OCI-LY3 (cell line): ENCODE measurements at regions not wholly inside any gene's neighbourhood (a gene's known extent, or its start where the extent isn't known, plus 50 kb on each side); places are given as distances from the start of the nearest gene placed in this dataset.

Experiments
- H2AFZ ChIP-seq: fragments of 200-600, 300-600 bp; shearing (Covaris generic); 2 replicates; pipeline ENCODE4 v1.6.0; 2014; ENCODE audit warnings: antibody characterized with exemption, low read depth, low read length
- H3K27ac ChIP-seq: fragments of 200-600, 300-600 bp; sonication (generic); 2 replicates; pipeline ENCODE4 v1.5.1; 2014; ENCODE audit warnings: mild to moderate bottlenecking, low read length, moderate library complexity, mixed read lengths
- H3K27me3 ChIP-seq: fragments of 200-600, 300-600 bp; sonication (generic); 2 replicates; pipeline ENCODE4 v1.6.1; 2014; ENCODE audit warnings: low read depth, low read length, mixed read lengths
- H3K36me3 ChIP-seq: fragments of 200-600, 300-600 bp; sonication (generic); replicated peaks from 2 replicates; pipeline ENCODE3; 2014; ENCODE audit warnings: low read depth, low read length, mixed read lengths
- H3K4me1 ChIP-seq: fragments of 300-600, 200-600 bp; sonication (generic); 2 replicates; pipeline ENCODE4 v1.6.1; 2014; ENCODE audit warnings: low read length, mixed read lengths
- H3K4me2 ChIP-seq: fragments of 200-600, 300-600 bp; sonication (generic); 2 replicates; pipeline ENCODE4 v1.6.1; 2014; ENCODE audit warnings: low read length, mixed read lengths
- H3K4me3 ChIP-seq: fragments of 300-600, 200-600 bp; sonication (generic); 2 replicates; pipeline ENCODE4 v1.5.1; 2014; ENCODE audit warnings: antibody characterized with exemption, mild to moderate bottlenecking, low read length, moderate library complexity
- H3K79me2 ChIP-seq: fragments of 300-600, 200-600 bp; shearing (Covaris generic); 2 replicates; pipeline ENCODE4 v1.6.1; 2014; ENCODE audit warnings: mild to moderate bottlenecking, low read length, mixed read lengths
- H3K9ac ChIP-seq: fragments of 300-600, 200-600 bp; shearing (Covaris generic); 2 replicates; pipeline ENCODE4 v1.6.0; 2014; ENCODE audit warnings: mild to moderate bottlenecking, low read length, moderate library complexity
- H3K9me3 ChIP-seq: fragments of 200-600, 300-600 bp; shearing (Covaris generic); 2 replicates; pipeline ENCODE4 v1.6.1; 2014; ENCODE audit warnings: low read length, mixed read lengths; ENCODE audit not compliant: insufficient read depth
- H4K20me1 ChIP-seq: fragments of 200-600, 300-600 bp; sonication (generic); 2 replicates; pipeline ENCODE4 v1.6.1; 2016; ENCODE audit warnings: low read length, mixed read lengths; ENCODE audit not compliant: insufficient read depth
- EZH2phosphoT487 ChIP-seq: fragments of 200-600 bp; shearing (Covaris generic); IDR thresholded peaks from 2 replicates; pipeline ENCODE4 v1.6.1; 2018; ENCODE audit warnings: antibody characterized with exemption, mixed run types, low read depth
- TF ChIP-seq, protein P1 (sequence below): fragments of 200-600, 300-600 bp; sonication (generic); IDR thresholded peaks from 2 replicates; pipeline ENCODE4 v1.5.1; 2014; ENCODE audit warnings: antibody characterized with exemption, low read length, low read depth

- no peaks in the 10 kb centered on the region for H3K36me3 ChIP-seq
Observed at GRCh38 chr12:97274386-97274785, 188.2 kb upstream of the RMST start.

GRCh38 chr12:97275256-97275655, 187.3 kb upstream of the RMST start:
- no peak overlapping the region for H3K4me3 ChIP-seq
- no peaks in the 10 kb centered on the region for H4K20me1 ChIP-seq
- no peak overlapping the region for H3K27ac ChIP-seq
- TF ChIP-seq, protein P1, sequence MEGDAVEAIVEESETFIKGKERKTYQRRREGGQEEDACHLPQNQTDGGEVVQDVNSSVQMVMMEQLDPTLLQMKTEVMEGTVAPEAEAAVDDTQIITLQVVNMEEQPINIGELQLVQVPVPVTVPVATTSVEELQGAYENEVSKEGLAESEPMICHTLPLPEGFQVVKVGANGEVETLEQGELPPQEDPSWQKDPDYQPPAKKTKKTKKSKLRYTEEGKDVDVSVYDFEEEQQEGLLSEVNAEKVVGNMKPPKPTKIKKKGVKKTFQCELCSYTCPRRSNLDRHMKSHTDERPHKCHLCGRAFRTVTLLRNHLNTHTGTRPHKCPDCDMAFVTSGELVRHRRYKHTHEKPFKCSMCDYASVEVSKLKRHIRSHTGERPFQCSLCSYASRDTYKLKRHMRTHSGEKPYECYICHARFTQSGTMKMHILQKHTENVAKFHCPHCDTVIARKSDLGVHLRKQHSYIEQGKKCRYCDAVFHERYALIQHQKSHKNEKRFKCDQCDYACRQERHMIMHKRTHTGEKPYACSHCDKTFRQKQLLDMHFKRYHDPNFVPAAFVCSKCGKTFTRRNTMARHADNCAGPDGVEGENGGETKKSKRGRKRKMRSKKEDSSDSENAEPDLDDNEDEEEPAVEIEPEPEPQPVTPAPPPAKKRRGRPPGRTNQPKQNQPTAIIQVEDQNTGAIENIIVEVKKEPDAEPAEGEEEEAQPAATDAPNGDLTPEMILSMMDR: no peak
- TF ChIP-seq EZH2phosphoT487: no peak
- no peaks in the 10 kb centered on the region for H3K9me3 ChIP-seq
- no peaks in the 10 kb centered on the region for H3K4me1 ChIP-seq
- no peak overlapping the region for H3K9ac ChIP-seq
- no peaks in the 10 kb centered on the region for H3K27me3 ChIP-seq
- H2AFZ ChIP-seq: no peak overlapping the region
- H3K36me3 ChIP-seq: no peaks in the 10 kb centered on the region
- H3K79me2 ChIP-seq: no peaks in the 10 kb centered on the region
- H3K4me2 ChIP-seq: no peak overlapping the region

More at GRCh38 chr12:97274386-97274785, 188.2 kb upstream of the RMST start:
- no peaks in the 10 kb centered on the region for H3K9me3 ChIP-seq
- H3K4me3 ChIP-seq: no peak overlapping the region
- no peak overlapping the region for H2AFZ ChIP-seq
- no peaks in the 10 kb centered on the region for H4K20me1 ChIP-seq
- no peaks in the 10 kb centered on the region for H3K79me2 ChIP-seq
- TF ChIP-seq, protein P1: no peak
- TF ChIP-seq EZH2phosphoT487: no peak
- no peaks in the 10 kb centered on the region for H3K27me3 ChIP-seq
- no peak overlapping the region for H3K9ac ChIP-seq
- H3K4me1 ChIP-seq: no peaks in the 10 kb centered on the region
- no peak overlapping the region for H3K27ac ChIP-seq
- H3K4me2 ChIP-seq: no peak overlapping the region

- no peak overlapping the region for H3K27ac ChIP-seq
- H2AFZ ChIP-seq: no peak overlapping the region
- no peaks in the 10 kb centered on the region for H3K79me2 ChIP-seq
- no peaks in the 10 kb centered on the region for H4K20me1 ChIP-seq
- H3K4me1 ChIP-seq: no peaks in the 10 kb centered on the region
- TF ChIP-seq, protein P1: no peak
- TF ChIP-seq EZH2phosphoT487: no peak
- H3K27me3 ChIP-seq: no peaks in the 10 kb centered on the region
- H3K9me3 ChIP-seq: no peaks in the 10 kb centered on the region
- no peak overlapping the region for H3K9ac ChIP-seq
- no peaks in the 10 kb centered on the region for H3K36me3 ChIP-seq
- no peak overlapping the region for H3K4me2 ChIP-seq
- no peak overlapping the region for H3K4me3 ChIP-seq
Observed at GRCh38 chr12:97275728-97276590, 186.6 kb upstream of the RMST start.

DNA sequence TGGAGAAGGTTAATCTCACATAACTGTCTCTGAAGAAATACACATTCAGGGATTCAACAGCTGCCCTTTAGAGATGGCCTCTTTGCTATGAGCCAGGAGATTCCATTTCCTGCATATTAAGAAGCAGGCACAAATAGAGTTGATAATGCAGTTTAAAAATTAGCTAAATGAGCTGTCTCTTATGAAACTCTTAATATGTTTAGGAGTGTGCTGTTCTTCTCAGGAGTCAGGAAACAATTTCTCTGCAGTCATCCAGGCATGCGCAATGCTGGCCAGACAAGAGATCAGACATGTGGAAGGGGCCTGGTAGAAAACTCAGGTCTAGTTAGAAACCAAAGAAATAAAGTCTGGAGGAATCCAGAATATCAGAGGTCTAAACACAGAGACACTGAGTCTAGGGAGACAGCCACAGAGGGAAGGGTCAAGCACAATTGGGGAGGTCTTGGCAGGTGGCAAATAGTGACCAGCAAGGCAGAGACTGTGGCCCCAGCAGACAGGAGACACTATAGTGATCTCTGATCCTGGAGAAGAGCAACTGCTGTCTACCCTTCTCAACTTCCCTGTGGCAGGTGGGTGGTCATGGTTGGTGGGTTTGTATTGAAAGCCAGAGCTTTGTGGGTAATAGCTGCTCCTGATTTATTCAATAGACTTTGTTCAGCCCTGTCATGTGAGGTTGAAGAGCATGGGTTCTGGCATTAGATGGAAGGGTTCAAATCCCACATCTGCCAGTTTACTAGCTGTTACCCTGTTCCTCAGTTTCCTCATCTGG, 185.8 kb upstream of the RMST start:
- no peaks in the 10 kb centered on the region for H3K79me2 ChIP-seq
- H3K4me2 ChIP-seq: no peak overlapping the region
- H3K4me1 ChIP-seq: no peaks in the 10 kb centered on the region
- no peaks in the 10 kb centered on the region for H4K20me1 ChIP-seq
- no peak overlapping the region for H3K9ac ChIP-seq
- H3K27ac ChIP-seq: no peak overlapping the region
- no peak for TF ChIP-seq EZH2phosphoT487
- TF ChIP-seq, protein P1: no peak
- no peaks in the 10 kb centered on the region for H3K36me3 ChIP-seq
- H3K4me3 ChIP-seq: no peak overlapping the region
- H3K9me3 ChIP-seq: no peaks in the 10 kb centered on the region
- H3K27me3 ChIP-seq: no peaks in the 10 kb centered on the region
- H2AFZ ChIP-seq: no peak overlapping the region
